ENCODE measurements at regions not wholly inside any gene's neighbourhood (a gene's known extent, or its start where the extent isn't known, plus 50 kb on each side); places are given as distances from the start of the nearest gene placed in this dataset.
A peak's percentile ranks its signal among the peaks of the same experiment; 100 is the strongest.

DNA sequence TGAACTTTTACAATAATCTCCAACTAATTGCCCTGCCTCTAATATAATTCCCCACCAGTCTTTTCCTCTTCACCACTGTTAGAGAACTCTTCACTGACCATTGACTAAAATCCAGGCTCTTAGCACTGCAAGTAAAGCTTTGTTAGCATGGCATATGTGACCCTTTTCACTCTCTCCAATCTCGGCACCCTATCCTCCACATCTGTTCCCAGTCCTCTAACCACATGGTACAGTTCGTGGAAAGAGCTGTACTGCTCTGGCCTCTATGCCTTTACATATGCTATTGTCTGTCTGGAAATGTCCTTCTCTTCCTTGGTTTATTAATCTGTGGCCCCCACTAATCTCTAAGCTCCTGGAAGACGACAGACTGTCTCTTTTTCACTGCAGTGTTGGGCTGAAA lies 63.0 kb upstream of the EIF2S2 start:
- Histone ChIP-seq H3K27me3 (no peaks in the 10 kb centered on the region), H3K4me1 (no peaks in the 10 kb centered on the region), H3K9me3 (no peaks in the 10 kb centered on the region), H3K36me3 (no peaks in the 10 kb centered on the region), H3K27ac (no peak overlapping the region), H3K4me3 (no peak overlapping the region)
- ATAC-seq (no peak), DNase-seq (no peak), FAIRE-seq (no peak)
- TF ChIP-seq, protein P1, sequence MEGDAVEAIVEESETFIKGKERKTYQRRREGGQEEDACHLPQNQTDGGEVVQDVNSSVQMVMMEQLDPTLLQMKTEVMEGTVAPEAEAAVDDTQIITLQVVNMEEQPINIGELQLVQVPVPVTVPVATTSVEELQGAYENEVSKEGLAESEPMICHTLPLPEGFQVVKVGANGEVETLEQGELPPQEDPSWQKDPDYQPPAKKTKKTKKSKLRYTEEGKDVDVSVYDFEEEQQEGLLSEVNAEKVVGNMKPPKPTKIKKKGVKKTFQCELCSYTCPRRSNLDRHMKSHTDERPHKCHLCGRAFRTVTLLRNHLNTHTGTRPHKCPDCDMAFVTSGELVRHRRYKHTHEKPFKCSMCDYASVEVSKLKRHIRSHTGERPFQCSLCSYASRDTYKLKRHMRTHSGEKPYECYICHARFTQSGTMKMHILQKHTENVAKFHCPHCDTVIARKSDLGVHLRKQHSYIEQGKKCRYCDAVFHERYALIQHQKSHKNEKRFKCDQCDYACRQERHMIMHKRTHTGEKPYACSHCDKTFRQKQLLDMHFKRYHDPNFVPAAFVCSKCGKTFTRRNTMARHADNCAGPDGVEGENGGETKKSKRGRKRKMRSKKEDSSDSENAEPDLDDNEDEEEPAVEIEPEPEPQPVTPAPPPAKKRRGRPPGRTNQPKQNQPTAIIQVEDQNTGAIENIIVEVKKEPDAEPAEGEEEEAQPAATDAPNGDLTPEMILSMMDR (IDR thresholded peaks at IDR 0.05), result no peak
- WGBS, 2 donors, result 69 to 87% methylated on average over 3 of the region's 3 CpGs
- intact Hi-C loops (cut with DNase I), result no loop called here

DNA sequence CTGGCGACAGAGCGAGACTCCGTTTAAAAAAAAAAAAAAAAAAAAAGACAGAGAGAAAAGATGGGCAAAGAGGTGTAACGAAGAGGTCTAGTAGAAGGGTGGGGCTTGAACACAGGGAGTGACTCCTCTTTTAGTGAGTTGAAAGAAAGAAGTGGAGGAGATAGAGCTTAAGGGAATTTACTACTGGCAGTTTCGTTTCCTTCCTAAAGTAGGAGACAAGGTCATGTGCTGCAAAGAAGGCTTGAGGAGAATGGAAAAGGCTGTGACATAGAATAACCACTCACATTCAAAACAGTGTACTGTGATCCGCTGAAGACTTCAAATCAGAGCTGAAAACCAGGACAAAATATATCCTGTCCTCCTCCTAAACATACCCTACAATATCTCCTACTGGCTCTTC lies 63.8 kb upstream of the EIF2S2 start:
- H3K27ac ChIP-seq, result no peak overlapping the region
- TF ChIP-seq, protein P1 (IDR thresholded peaks at IDR 0.05), result no peak
- H3K9me3 ChIP-seq, result no peaks in the 10 kb centered on the region
- no peak overlapping the region for H3K4me3 ChIP-seq
- no peaks in the 10 kb centered on the region for H3K4me1 ChIP-seq
- DNase-seq (no peak), FAIRE-seq (no peak), ATAC-seq (no peak)
- 79 to 88% methylated on average over 6 of the region's 6 CpGs for WGBS, 2 donors
- no peaks in the 10 kb centered on the region for H3K36me3 ChIP-seq
- intact Hi-C loops (cut with DNase I), result no loop called here
- H3K27me3 ChIP-seq, result no peaks in the 10 kb centered on the region

DNA sequence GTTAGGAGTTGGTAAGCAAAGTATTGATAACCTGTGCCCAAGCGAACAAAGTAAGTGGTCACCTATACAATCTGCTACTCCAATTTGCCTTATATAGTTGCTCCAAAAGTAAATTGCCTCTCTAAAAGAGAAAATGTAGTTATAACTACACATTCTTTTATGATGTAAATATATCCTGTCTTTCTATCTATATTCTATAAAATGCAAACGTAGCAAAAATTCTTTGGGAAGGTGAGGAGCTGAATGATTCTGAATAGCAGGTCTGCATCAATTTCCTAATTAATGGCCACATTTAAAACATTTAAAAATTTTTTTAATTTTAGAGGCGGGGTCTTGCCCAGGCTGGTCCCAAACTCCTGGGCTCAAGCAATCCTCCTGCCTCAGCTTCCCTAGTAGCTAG lies 64.2 kb upstream of the ASIP start:
- TF ChIP-seq, protein P1 (IDR thresholded peaks at IDR 0.05), result no peak
- Histone ChIP-seq H3K36me3 (no peaks in the 10 kb centered on the region), H3K27me3 (no peaks in the 10 kb centered on the region), H3K9me3 (no peaks in the 10 kb centered on the region), H3K4me1 (no peaks in the 10 kb centered on the region), H3K4me3 (no peak overlapping the region), H3K27ac (no peak overlapping the region)
- DNase-seq, result no peak
- WGBS, 2 donors, result 80 to 89% methylated on average over 3 of the region's 3 CpGs
- ATAC-seq, result no peak
- intact Hi-C loops (cut with DNase I), result no loop called here
- FAIRE-seq, result no peak

DNA sequence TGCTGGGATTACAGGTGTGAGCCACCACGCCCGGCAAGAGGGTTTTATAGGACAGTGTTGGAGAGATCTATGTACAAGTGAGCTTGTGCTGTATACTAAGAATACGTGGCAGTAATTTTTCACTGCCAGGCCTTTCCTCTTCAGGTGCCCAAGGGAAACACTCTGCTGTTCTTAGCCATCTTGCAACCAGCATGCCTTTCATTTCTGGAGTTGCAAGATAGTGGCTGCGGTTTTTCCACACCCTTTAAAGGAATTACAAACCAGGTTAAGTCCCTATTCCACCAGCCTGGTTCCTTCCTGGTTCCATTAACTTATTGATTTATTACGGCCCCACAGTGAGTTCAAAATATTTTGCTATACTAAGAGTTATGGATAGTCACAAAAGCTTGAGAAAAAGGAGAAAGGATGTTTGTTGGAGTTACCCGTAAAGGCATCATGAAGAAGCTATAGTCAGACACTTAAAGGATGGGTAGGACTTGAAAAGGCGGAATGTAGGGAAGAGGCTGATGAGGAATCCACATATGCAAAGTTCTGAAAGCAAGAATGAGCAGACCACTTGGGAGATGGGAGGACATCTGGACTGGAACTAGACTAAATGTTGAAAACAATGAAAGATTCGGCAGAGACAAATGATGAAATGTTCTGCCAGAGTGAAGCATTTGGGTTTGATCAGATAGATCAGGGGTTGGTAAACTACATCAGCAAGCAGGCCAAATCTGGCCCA lies 61.4 kb upstream of the ASIP start:
- TF ChIP-seq, protein P1 (IDR thresholded peaks at IDR 0.05), result no peak
- Histone ChIP-seq H3K36me3 (no peaks in the 10 kb centered on the region), H3K4me3 (no peak overlapping the region), H3K27me3 (no peaks in the 10 kb centered on the region), H3K27ac (peak overlapping the region; percentile 22 to 38 (median 33)), H3K4me1 (no peaks in the 10 kb centered on the region), H3K9me3 (no peaks in the 10 kb centered on the region)
- intact Hi-C loops (cut with DNase I), result no loop called here
- no peak for DNase-seq
- 68% methylated on average over 8 of the region's 8 CpGs for WGBS, 2 donors
- peak; percentile 27 to 67 (median 52) for ATAC-seq
- no peak for FAIRE-seq

DNA sequence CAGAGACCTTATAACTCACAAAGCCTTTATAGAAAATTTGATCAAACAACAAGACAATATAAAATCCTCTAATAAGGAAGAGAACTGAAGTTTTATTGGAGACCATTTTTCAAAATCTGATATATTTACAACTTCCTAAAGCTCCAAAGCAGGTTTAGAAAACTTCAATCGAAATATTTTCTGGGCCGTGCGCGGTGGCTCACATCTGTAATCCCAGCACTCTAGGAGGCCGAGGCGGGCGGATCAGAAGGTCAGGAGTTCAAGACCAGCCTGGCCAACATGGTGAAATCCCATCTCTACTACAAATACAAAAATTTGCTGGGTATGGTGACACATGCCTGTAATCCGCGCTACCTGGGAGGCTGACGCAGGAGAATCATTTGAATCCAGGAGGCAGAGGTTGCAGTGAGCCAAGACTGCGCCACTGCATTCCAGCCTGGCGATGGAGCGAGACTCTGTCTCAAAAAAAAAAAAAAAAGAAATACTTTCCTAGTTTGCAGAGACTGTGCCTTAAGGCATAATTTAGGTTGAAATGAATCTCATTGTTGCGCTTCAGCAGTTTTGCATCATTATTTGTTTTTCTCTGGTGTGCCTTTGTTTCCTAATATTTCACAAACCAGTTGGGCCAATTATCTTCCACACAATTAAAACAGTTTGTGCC lies 60.6 kb upstream of the ASIP start:
- no peaks in the 10 kb centered on the region for H3K27me3 ChIP-seq
- no peak overlapping the region for H3K4me3 ChIP-seq
- no peaks in the 10 kb centered on the region for H3K4me1 ChIP-seq
- TF ChIP-seq, protein P1 (IDR thresholded peaks at IDR 0.05), result no peak
- H3K27ac ChIP-seq, result peak overlapping the region; percentile 22 to 38 (median 30)
- WGBS, 2 donors, result 69 to 82% methylated on average over 14 of the region's 14 CpGs
- H3K9me3 ChIP-seq, result no peaks in the 10 kb centered on the region
- H3K36me3 ChIP-seq, result no peaks in the 10 kb centered on the region
- FAIRE-seq (no peak), DNase-seq (peak in 2 of 6 donors; percentile 8 to 17), ATAC-seq (peak in 3 of 4 donors; percentile 20 to 67 (median 63))
- intact Hi-C loops (cut with DNase I), result no loop called here
